ENCODE measurements at regions not wholly inside any gene's neighbourhood (a gene's known extent, or its start where the extent isn't known, plus 50 kb on each side); places are given as distances from the start of the nearest gene placed in this dataset.

- BruUV-seq (replicated peaks) = no TSS peak
- POLR2A ChIA-PET = no interaction called here
- CTCF ChIA-PET = no interaction called here
- Mint-ChIP-seq H3K9me3 (ENCODE audit: unreplicated experiment) (peaks cover 9% of the 10 kb centered on the region), H3K4me1 (ENCODE audit: insufficient read depth, unreplicated experiment) (no peaks in the 10 kb centered on the region), H3K27ac (ENCODE audit: low read depth, unreplicated experiment) (no peak overlapping the region), H3K36me3 (ENCODE audit: insufficient read depth, unreplicated experiment) (no peaks in the 10 kb centered on the region), H3K27me3 (ENCODE audit: insufficient read depth, unreplicated experiment) (no peaks in the 10 kb centered on the region), H3K4me3 (ENCODE audit: unreplicated experiment) (no peak overlapping the region)
- DNase-seq (ENCODE audit: unreplicated experiment) = no peak
- intact Hi-C loops (cut with micrococcal nuclease) = no loop called here
- no peak for TF ChIP-seq CTCF (IDR thresholded peaks at IDR 0.05; ENCODE audit: unreplicated experiment)
Observed at GRCh38 chr6:140905724-140906123, 1227.0 kb upstream of the GJE1 start.

GRCh38 chr6:140905050-140905449 is 1227.7 kb upstream of the GJE1 start:
- no peak for DNase-seq (ENCODE audit: unreplicated experiment)
- Mint-ChIP-seq H3K4me1 (ENCODE audit: insufficient read depth, unreplicated experiment) (no peaks in the 10 kb centered on the region), H3K36me3 (ENCODE audit: insufficient read depth, unreplicated experiment) (no peaks in the 10 kb centered on the region), H3K4me3 (ENCODE audit: unreplicated experiment) (no peak overlapping the region), H3K9me3 (ENCODE audit: unreplicated experiment) (peaks cover 9% of the 10 kb centered on the region), H3K27ac (ENCODE audit: low read depth, unreplicated experiment) (no peak overlapping the region), H3K27me3 (ENCODE audit: insufficient read depth, unreplicated experiment) (no peaks in the 10 kb centered on the region)
- no TSS peak for BruUV-seq (replicated peaks)
- intact Hi-C loops (cut with micrococcal nuclease) = no loop called here
- ChIA-PET CTCF (no interaction called here), POLR2A (no interaction called here)
- no peak for TF ChIP-seq CTCF (IDR thresholded peaks at IDR 0.05; ENCODE audit: unreplicated experiment)

- no peaks in the 10 kb centered on the region for H3K4me1 Mint-ChIP-seq (ENCODE audit: insufficient read depth, unreplicated experiment)
- BruUV-seq (replicated peaks) = no TSS peak
- DNase-seq (ENCODE audit: unreplicated experiment) = no peak
- H3K27me3 Mint-ChIP-seq (ENCODE audit: insufficient read depth, unreplicated experiment) = no peaks in the 10 kb centered on the region
- intact Hi-C loops (cut with micrococcal nuclease) = no loop called here
- peaks cover 9% of the 10 kb centered on the region for H3K9me3 Mint-ChIP-seq (ENCODE audit: unreplicated experiment)
- CTCF ChIA-PET = no interaction called here
- no peak overlapping the region for H3K27ac Mint-ChIP-seq (ENCODE audit: low read depth, unreplicated experiment)
- H3K36me3 Mint-ChIP-seq (ENCODE audit: insufficient read depth, unreplicated experiment) = no peaks in the 10 kb centered on the region
- no peak for TF ChIP-seq CTCF (IDR thresholded peaks at IDR 0.05; ENCODE audit: unreplicated experiment)
- POLR2A ChIA-PET = no interaction called here
- H3K4me3 Mint-ChIP-seq (ENCODE audit: unreplicated experiment) = no peak overlapping the region
Observed at GRCh38 chr6:140897804-140898573, 1234.7 kb upstream of the GJE1 start.

GRCh38 chr6:140897349-140897748 is 1235.4 kb upstream of the GJE1 start:
- no peak for DNase-seq (ENCODE audit: unreplicated experiment)
- H3K4me1 Mint-ChIP-seq (ENCODE audit: insufficient read depth, unreplicated experiment) = no peaks in the 10 kb centered on the region

More at GRCh38 chr6:140897349-140897748, 1235.4 kb upstream of the GJE1 start:
- no TSS peak for BruUV-seq (replicated peaks)
- Mint-ChIP-seq H3K27me3 (ENCODE audit: insufficient read depth, unreplicated experiment) (no peaks in the 10 kb centered on the region), H3K9me3 (ENCODE audit: unreplicated experiment) (peaks cover 9% of the 10 kb centered on the region), H3K4me3 (ENCODE audit: unreplicated experiment) (no peak overlapping the region), H3K36me3 (ENCODE audit: insufficient read depth, unreplicated experiment) (no peaks in the 10 kb centered on the region), H3K27ac (ENCODE audit: low read depth, unreplicated experiment) (no peak overlapping the region)
- POLR2A ChIA-PET = no interaction called here
- no peak for TF ChIP-seq CTCF (IDR thresholded peaks at IDR 0.05; ENCODE audit: unreplicated experiment)
- CTCF ChIA-PET = no interaction called here
- intact Hi-C loops (cut with micrococcal nuclease) = no loop called here

Measured in MCF 10A (cell line).